Fibroblast of lung (primary cell): ENCODE measurements at regions not wholly inside any gene's neighbourhood (a gene's known extent, or its start where the extent isn't known, plus 50 kb on each side); places are given as distances from the start of the nearest gene placed in this dataset.

Experiments
- DNase-seq, 2 donors: peaks; one replicate each; pipeline versions ENCODE4 v3.0.0 to v3.0.0-alpha.2; 2010; ENCODE audit warnings: low read depth in 2 of 2
- H2AFZ ChIP-seq: 2 replicates; pipeline ENCODE4 v1.5.1; 2012; ENCODE audit warnings: low read length, control low read depth, inconsistent platforms
- H3K27ac ChIP-seq: 2 replicates; pipeline ENCODE4 v1.5.1; 2011; ENCODE audit warnings: low read length, control low read depth; ENCODE audit not compliant: insufficient read depth
- H3K27me3 ChIP-seq: 2 replicates; pipeline ENCODE4 v1.5.1; 2011; ENCODE audit warnings: mild to moderate bottlenecking, low read length; ENCODE audit not compliant: control insufficient read depth, insufficient read depth
- H3K36me3 ChIP-seq: 2 replicates; pipeline ENCODE4 v1.5.1; 2011; ENCODE audit warnings: low read length; ENCODE audit not compliant: control insufficient read depth, insufficient read depth
- H3K4me1 ChIP-seq: 2 replicates; pipeline ENCODE4 v1.5.1; 2011; ENCODE audit warnings: low read length; ENCODE audit not compliant: control insufficient read depth, insufficient read depth; ENCODE audit errors: extremely low read depth
- H3K4me2 ChIP-seq: 2 replicates; pipeline ENCODE4 v1.5.1; 2011; ENCODE audit warnings: low read length, control low read depth; ENCODE audit not compliant: insufficient read depth; ENCODE audit errors: extremely low read depth
- H3K4me3 ChIP-seq, 4 experiments: fragments of 200-600 bp in 1 of 4; sonication (generic) in 1 of 4; replicated peaks in 1 of 4; 2 replicates each; pipeline ENCODE4 v1.5.1; 2011 to 2016; ENCODE audit warnings: low read length in 4 of 4, low read depth in 3 of 4, mild to moderate bottlenecking in 3 of 4, control low read depth in 2 of 4, inconsistent platforms in 1 of 4, mixed read lengths in 1 of 4; ENCODE audit not compliant: insufficient read depth in 1 of 4; ENCODE audit errors: control extremely low read depth in 1 of 4
- H3K79me2 ChIP-seq: 2 replicates; pipeline ENCODE4 v1.5.1; 2012; ENCODE audit warnings: mild to moderate bottlenecking, low read length, inconsistent platforms; ENCODE audit not compliant: control insufficient read depth, insufficient read depth
- H3K9ac ChIP-seq: 2 replicates; pipeline ENCODE4 v1.5.1; 2011; ENCODE audit warnings: mild to moderate bottlenecking, low read length, control low read depth; ENCODE audit not compliant: insufficient read depth
- H3K9me3 ChIP-seq: 2 replicates; pipeline ENCODE4 v1.5.1; 2012; ENCODE audit warnings: low read depth, low read length; ENCODE audit not compliant: control insufficient read depth, insufficient read depth
- H4K20me1 ChIP-seq: 2 replicates; pipeline ENCODE4 v1.5.1; 2011; ENCODE audit warnings: low read length; ENCODE audit not compliant: control insufficient read depth, insufficient read depth; ENCODE audit errors: extremely low read depth
- EZH2 ChIP-seq: IDR thresholded peaks from 2 replicates; pipeline ENCODE4 v1.5.1; 2012; ENCODE audit warnings: low read length, control low read depth, mild to moderate bottlenecking; ENCODE audit errors: missing control alignments
- TF ChIP-seq, protein P1 (sequence below), 2 donors: IDR thresholded peaks in 1 of 2; conservative IDR thresholded peaks in 1 of 2; 1 replicate in 1 of 2; 2 replicates in 1 of 2; pipeline ENCODE4 v1.5.1; 2011 to 2012; ENCODE audit warnings: low read length in 2 of 2, control low read depth in 1 of 2, inconsistent platforms in 1 of 2, low read depth in 1 of 2, mild to moderate bottlenecking in 1 of 2

DNA sequence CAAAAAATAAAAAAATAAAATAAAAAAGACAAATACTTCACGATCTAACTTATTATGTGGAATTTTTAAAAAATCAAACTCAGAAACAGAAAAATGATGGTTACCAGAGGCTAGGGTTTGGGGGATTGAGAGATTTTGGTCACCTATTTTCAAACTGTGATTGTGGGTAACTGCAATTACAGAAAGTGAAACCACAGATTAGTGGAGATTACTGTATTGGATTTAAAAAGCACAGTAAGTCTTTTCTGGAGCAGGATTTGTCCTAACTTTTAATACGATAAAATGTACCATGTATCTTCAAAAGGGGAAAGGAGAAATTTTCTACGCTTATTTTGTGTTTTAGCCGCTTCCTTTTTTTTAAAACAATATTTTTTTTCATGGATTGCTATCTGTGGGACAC lies 1204.9 kb upstream of the LRRTM3 start:
- DNase-seq, result peak in 1 of 2 donors; percentile 0
- H3K27me3 ChIP-seq, result no peaks in the 10 kb centered on the region
- no peaks in the 10 kb centered on the region for H3K36me3 ChIP-seq
- peak overlapping the region in 1 of 4 experiments; percentile 14 for H3K4me3 ChIP-seq
- H2AFZ ChIP-seq, result no peak overlapping the region
- TF ChIP-seq, protein P1, sequence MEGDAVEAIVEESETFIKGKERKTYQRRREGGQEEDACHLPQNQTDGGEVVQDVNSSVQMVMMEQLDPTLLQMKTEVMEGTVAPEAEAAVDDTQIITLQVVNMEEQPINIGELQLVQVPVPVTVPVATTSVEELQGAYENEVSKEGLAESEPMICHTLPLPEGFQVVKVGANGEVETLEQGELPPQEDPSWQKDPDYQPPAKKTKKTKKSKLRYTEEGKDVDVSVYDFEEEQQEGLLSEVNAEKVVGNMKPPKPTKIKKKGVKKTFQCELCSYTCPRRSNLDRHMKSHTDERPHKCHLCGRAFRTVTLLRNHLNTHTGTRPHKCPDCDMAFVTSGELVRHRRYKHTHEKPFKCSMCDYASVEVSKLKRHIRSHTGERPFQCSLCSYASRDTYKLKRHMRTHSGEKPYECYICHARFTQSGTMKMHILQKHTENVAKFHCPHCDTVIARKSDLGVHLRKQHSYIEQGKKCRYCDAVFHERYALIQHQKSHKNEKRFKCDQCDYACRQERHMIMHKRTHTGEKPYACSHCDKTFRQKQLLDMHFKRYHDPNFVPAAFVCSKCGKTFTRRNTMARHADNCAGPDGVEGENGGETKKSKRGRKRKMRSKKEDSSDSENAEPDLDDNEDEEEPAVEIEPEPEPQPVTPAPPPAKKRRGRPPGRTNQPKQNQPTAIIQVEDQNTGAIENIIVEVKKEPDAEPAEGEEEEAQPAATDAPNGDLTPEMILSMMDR (conservative IDR thresholded peaks at IDR 0.05 in 1 of 2, IDR thresholded peaks at IDR 0.05 in 1 of 2; ENCODE audit: low read depth in 1 of 2, low read length in 2 of 2), result no peak
- no peak for TF ChIP-seq EZH2
- no peaks in the 10 kb centered on the region for H3K79me2 ChIP-seq
- no peak overlapping the region for H3K27ac ChIP-seq
- H3K9ac ChIP-seq, result no peak overlapping the region
- H3K9me3 ChIP-seq, result no peaks in the 10 kb centered on the region
- H3K4me1 ChIP-seq, result no peaks in the 10 kb centered on the region
- H3K4me2 ChIP-seq, result no peak overlapping the region
- no peaks in the 10 kb centered on the region for H4K20me1 ChIP-seq

DNA sequence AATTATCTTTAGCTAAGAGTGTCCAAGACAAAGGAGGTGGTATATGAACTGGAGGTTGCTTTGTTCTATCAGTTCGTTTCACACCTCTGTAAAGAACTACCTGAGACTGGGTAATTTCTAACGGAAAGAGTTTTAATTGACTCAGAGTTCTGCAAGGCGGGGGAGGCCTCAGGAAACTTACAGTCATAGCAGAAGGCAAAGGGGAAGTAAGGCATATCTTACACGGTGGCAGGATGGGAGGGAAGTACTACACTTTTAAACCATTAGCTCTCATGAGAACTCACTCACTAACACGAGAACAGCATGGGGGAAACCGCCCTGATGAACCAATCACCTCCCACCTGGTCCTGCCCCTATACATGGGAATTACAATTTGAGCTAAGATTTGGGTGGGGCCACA lies 1202.3 kb upstream of the LRRTM3 start:
- no peaks in the 10 kb centered on the region for H3K9me3 ChIP-seq
- no peaks in the 10 kb centered on the region for H3K27me3 ChIP-seq
- H3K27ac ChIP-seq, result no peak overlapping the region
- H3K9ac ChIP-seq, result no peak overlapping the region
- TF ChIP-seq, protein P1 (conservative IDR thresholded peaks at IDR 0.05 in 1 of 2, IDR thresholded peaks at IDR 0.05 in 1 of 2; ENCODE audit: low read depth in 1 of 2, low read length in 2 of 2), result no peak
- no peak for TF ChIP-seq EZH2
- H2AFZ ChIP-seq, result no peak overlapping the region
- H4K20me1 ChIP-seq, result no peaks in the 10 kb centered on the region
- no peak overlapping the region for H3K4me3 ChIP-seq
- H3K4me2 ChIP-seq, result no peak overlapping the region
- no peaks in the 10 kb centered on the region for H3K79me2 ChIP-seq
- no peak for DNase-seq
- H3K4me1 ChIP-seq, result no peaks in the 10 kb centered on the region
- H3K36me3 ChIP-seq, result no peaks in the 10 kb centered on the region

DNA sequence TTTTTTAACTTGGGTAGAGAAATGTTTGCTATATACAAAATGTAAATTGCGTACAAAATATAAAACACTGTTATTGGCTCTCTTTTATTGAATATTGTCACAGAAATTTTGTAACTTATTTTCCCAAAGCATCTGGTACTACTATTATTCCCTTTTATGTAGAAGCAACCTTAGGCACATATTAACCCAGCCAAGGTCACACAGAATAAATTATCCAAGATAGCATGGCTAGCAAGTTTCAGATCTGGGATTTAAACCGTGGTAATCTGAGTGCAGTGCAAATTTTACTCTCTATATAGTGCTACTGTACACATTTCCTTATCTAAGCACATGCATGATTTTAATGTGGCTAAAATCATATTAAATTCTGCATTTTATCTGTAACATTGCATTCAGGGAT lies 1190.5 kb upstream of the LRRTM3 start:
- H2AFZ ChIP-seq, result no peak overlapping the region
- no peak overlapping the region for H3K4me2 ChIP-seq
- no peaks in the 10 kb centered on the region for H3K79me2 ChIP-seq
- no peak overlapping the region for H3K27ac ChIP-seq
- no peak overlapping the region for H3K4me3 ChIP-seq
- no peak overlapping the region for H3K9ac ChIP-seq
- H3K36me3 ChIP-seq, result no peaks in the 10 kb centered on the region
- no peaks in the 10 kb centered on the region for H3K9me3 ChIP-seq
- H3K27me3 ChIP-seq, result no peaks in the 10 kb centered on the region
- TF ChIP-seq EZH2, result no peak
- TF ChIP-seq, protein P1 (conservative IDR thresholded peaks at IDR 0.05 in 1 of 2, IDR thresholded peaks at IDR 0.05 in 1 of 2; ENCODE audit: low read depth in 1 of 2, low read length in 2 of 2), result no peak
- H3K4me1 ChIP-seq, result no peaks in the 10 kb centered on the region
- H4K20me1 ChIP-seq, result no peaks in the 10 kb centered on the region
- DNase-seq, result no peak
